ENCODE measurements at regions not wholly inside any gene's neighbourhood (a gene's known extent, or its start where the extent isn't known, plus 50 kb on each side); places are given as distances from the start of the nearest gene placed in this dataset.

DNA sequence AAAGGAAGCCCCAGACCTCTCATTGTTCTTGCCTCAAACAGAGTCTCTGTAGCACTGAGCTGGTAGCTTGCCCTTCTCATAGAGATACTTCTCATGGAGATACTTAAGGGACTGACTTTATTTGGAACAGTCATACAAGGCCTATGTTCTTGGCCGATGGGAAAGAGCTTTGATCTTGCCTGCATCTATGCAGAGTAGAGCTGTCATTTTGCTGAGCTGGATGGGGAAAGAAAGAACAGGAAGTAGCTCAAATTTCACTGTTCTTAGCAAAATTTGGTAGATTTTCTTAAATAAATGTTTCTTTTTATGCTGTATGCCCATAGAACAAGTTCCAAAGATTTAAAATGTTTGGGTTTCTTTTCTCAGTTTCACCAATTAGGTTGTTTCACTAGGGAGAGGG lies 119.3 kb upstream of the SEC61G start:
- TF ChIP-seq EGR1 (IDR thresholded peaks at IDR 0.05) (no peak), TCF12 (IDR thresholded peaks at IDR 0.05; ENCODE audit: low read depth) (no peak), EP300 (IDR thresholded peaks at IDR 0.05; ENCODE audit: borderline replicate concordance) (no peak), CREB1 (IDR thresholded peaks at IDR 0.05; ENCODE audit: low read depth) (no peak), FOXM1 (IDR thresholded peaks at IDR 0.05; ENCODE audit: borderline replicate concordance, low read depth) (no peak)

DNA sequence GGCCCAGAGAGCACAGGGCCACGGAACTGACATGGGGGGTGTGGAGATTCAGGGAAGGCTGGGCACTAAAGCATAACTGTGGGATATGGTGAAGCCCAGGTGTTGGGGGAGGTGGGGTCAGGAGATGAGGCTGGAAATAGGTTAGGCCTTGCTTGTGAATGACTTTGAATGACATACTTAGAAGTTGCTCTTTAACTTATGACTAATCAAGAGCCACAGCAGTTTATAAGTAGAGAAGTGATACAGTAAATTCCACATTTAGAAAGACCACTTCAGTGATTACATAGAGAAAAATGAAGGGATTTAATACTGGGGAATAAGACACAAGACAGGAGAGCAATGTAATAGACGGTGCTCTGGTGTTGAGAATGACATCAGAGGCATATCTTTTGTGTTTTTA lies 120.8 kb upstream of the SEC61G start:
- TF ChIP-seq, protein P1, sequence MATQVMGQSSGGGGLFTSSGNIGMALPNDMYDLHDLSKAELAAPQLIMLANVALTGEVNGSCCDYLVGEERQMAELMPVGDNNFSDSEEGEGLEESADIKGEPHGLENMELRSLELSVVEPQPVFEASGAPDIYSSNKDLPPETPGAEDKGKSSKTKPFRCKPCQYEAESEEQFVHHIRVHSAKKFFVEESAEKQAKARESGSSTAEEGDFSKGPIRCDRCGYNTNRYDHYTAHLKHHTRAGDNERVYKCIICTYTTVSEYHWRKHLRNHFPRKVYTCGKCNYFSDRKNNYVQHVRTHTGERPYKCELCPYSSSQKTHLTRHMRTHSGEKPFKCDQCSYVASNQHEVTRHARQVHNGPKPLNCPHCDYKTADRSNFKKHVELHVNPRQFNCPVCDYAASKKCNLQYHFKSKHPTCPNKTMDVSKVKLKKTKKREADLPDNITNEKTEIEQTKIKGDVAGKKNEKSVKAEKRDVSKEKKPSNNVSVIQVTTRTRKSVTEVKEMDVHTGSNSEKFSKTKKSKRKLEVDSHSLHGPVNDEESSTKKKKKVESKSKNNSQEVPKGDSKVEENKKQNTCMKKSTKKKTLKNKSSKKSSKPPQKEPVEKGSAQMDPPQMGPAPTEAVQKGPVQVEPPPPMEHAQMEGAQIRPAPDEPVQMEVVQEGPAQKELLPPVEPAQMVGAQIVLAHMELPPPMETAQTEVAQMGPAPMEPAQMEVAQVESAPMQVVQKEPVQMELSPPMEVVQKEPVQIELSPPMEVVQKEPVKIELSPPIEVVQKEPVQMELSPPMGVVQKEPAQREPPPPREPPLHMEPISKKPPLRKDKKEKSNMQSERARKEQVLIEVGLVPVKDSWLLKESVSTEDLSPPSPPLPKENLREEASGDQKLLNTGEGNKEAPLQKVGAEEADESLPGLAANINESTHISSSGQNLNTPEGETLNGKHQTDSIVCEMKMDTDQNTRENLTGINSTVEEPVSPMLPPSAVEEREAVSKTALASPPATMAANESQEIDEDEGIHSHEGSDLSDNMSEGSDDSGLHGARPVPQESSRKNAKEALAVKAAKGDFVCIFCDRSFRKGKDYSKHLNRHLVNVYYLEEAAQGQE (IDR thresholded peaks at IDR 0.05; ENCODE audit: low read depth) = no peak
- TF ChIP-seq TEAD4 (IDR thresholded peaks at IDR 0.05) (no peak), FOXM1 (IDR thresholded peaks at IDR 0.05; ENCODE audit: borderline replicate concordance, low read depth) (no peak), CREB1 (IDR thresholded peaks at IDR 0.05; ENCODE audit: low read depth) (no peak), ZBTB7A (IDR thresholded peaks at IDR 0.05; ENCODE audit: low read depth) (no peak), MAX (IDR thresholded peaks at IDR 0.05) (no peak), YY1 (IDR thresholded peaks at IDR 0.05; ENCODE audit: low read depth) (no peak), RAD21 (IDR thresholded peaks at IDR 0.05; ENCODE audit: low read depth) (no peak), USF1 (IDR thresholded peaks at IDR 0.05) (no peak), CEBPB (IDR thresholded peaks at IDR 0.05) (no peak), TAF1 (IDR thresholded peaks at IDR 0.05; ENCODE audit: low read depth) (no peak), TCF12 (IDR thresholded peaks at IDR 0.05; ENCODE audit: low read depth) (no peak), NFIC (IDR thresholded peaks at IDR 0.05) (no peak), EGR1 (IDR thresholded peaks at IDR 0.05) (no peak), EP300 (IDR thresholded peaks at IDR 0.05; ENCODE audit: borderline replicate concordance) (no peak)

DNA sequence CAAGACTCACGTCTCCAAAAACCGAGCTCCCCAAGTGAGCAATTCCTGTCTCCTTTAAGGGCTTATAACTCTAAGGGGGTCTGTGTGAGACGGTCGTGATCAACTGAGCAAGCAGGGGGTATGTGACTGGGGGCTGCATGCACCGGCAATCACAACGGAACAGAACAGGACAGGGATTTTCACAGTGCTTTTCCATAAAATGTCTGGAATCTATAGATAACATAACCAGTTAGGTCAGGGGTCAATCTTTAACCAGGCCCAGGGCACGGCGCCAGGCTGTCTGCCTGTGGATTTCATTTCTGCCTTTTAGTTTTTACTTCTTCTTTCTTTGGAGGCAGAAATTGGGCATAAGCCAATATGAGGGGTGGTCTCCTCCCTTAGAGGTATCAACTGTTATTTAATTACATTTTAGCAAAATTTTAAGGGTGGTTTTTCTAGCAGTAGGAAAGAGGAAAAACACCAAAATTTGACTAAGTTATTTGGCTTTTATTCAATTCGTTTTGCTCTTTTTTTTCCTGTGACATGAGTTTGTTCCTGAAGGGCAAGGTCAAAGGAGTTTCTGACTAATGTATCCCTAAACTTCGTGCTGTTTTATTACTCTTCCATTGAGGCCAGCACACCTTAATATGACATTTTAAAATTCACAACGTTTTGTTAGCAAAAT lies 121.4 kb upstream of the SEC61G start:
- TF ChIP-seq EGR1 (IDR thresholded peaks at IDR 0.05) (no peak), RAD21 (IDR thresholded peaks at IDR 0.05; ENCODE audit: low read depth) (no peak), TEAD4 (IDR thresholded peaks at IDR 0.05) (no peak), TAF1 (IDR thresholded peaks at IDR 0.05; ENCODE audit: low read depth) (no peak), EP300 (IDR thresholded peaks at IDR 0.05; ENCODE audit: borderline replicate concordance) (no peak), CREB1 (IDR thresholded peaks at IDR 0.05; ENCODE audit: low read depth) (no peak), TCF12 (IDR thresholded peaks at IDR 0.05; ENCODE audit: low read depth) (no peak), USF1 (IDR thresholded peaks at IDR 0.05) (no peak), ZBTB7A (IDR thresholded peaks at IDR 0.05; ENCODE audit: low read depth) (no peak), NFIC (IDR thresholded peaks at IDR 0.05) (no peak), YY1 (IDR thresholded peaks at IDR 0.05; ENCODE audit: low read depth) (no peak), MAX (IDR thresholded peaks at IDR 0.05) (no peak), FOXM1 (IDR thresholded peaks at IDR 0.05; ENCODE audit: borderline replicate concordance, low read depth) (no peak), CEBPB (IDR thresholded peaks at IDR 0.05) (no peak)
- TF ChIP-seq, protein P1 (IDR thresholded peaks at IDR 0.05; ENCODE audit: low read depth) = no peak

DNA sequence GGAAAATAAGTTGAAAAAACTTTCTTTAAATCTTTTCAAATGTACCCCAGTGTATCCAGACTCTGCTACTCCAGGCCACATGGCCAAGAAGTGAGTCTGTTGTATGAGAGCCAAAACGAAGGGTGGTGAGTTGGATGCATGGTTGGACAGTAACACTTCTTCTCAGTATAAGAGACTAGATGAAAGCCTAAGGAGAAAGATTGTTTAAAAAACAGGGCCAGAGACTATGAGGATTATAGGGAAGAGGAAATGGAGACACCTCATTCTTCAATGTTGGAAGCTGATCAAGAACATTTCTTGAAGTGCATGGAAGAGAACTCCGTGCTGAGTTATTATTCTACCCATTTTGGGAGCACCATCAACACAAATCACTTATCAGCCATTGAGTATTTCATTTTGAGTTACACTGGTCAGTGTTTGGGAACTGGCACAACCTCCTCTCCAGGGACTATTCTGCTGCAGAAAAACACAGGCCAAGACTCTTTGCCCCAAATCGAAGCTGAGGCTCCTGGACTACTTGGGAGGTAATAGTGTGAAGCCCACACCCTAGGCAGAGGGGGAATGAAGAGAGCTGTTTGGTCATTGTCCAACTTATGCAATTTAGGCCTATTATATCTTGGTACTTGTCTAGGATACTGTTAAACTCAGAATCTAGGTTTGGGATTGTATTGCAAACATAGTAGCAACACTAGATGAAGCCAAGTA lies 123.0 kb upstream of the SEC61G start:
- no peak for TF ChIP-seq YY1 (IDR thresholded peaks at IDR 0.05; ENCODE audit: low read depth)
- TF ChIP-seq TEAD4 (IDR thresholded peaks at IDR 0.05) = no peak
- TF ChIP-seq MAX (IDR thresholded peaks at IDR 0.05) = no peak
- TF ChIP-seq FOXM1 (IDR thresholded peaks at IDR 0.05; ENCODE audit: borderline replicate concordance, low read depth) = no peak
- TF ChIP-seq NFIC (IDR thresholded peaks at IDR 0.05) = no peak
- no peak for TF ChIP-seq CREB1 (IDR thresholded peaks at IDR 0.05; ENCODE audit: low read depth)
- TF ChIP-seq TAF1 (IDR thresholded peaks at IDR 0.05; ENCODE audit: low read depth) = no peak
- TF ChIP-seq EGR1 (IDR thresholded peaks at IDR 0.05) = no peak

DNA sequence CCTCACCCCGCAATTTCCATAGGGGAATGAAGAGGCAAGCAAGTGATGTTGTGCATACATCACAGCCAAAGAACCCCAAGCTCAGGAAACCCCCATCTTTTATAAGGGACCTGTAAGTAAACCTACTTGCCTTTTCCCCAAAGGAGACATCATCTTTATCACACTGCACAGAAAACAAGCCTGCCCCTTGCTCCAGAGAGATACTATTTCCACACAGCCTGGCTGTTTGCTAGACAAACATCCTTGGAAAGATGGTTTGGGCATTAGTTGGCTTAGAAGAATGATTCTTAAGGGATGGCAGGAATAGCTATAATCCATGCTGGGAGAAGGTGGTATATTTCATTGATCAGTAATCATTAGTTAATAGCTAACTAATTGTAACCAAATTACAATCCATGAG lies 123.7 kb upstream of the SEC61G start:
- no peak for TF ChIP-seq USF1 (IDR thresholded peaks at IDR 0.05)
- TF ChIP-seq, protein P1 (IDR thresholded peaks at IDR 0.05; ENCODE audit: low read depth) = no peak
- no peak for TF ChIP-seq EP300 (IDR thresholded peaks at IDR 0.05; ENCODE audit: borderline replicate concordance)
- no peak for TF ChIP-seq CREB1 (IDR thresholded peaks at IDR 0.05; ENCODE audit: low read depth)
- no peak for TF ChIP-seq YY1 (IDR thresholded peaks at IDR 0.05; ENCODE audit: low read depth)
- no peak for TF ChIP-seq FOXM1 (IDR thresholded peaks at IDR 0.05; ENCODE audit: borderline replicate concordance, low read depth)
- no peak for TF ChIP-seq TAF1 (IDR thresholded peaks at IDR 0.05; ENCODE audit: low read depth)
- TF ChIP-seq NFIC (IDR thresholded peaks at IDR 0.05) = no peak
- no peak for TF ChIP-seq MAX (IDR thresholded peaks at IDR 0.05)
- TF ChIP-seq ZBTB7A (IDR thresholded peaks at IDR 0.05; ENCODE audit: low read depth) = no peak
- no peak for TF ChIP-seq EGR1 (IDR thresholded peaks at IDR 0.05)
- TF ChIP-seq RAD21 (IDR thresholded peaks at IDR 0.05; ENCODE audit: low read depth) = no peak
- TF ChIP-seq CEBPB (IDR thresholded peaks at IDR 0.05) = no peak
- TF ChIP-seq TEAD4 (IDR thresholded peaks at IDR 0.05) = no peak
- no peak for TF ChIP-seq TCF12 (IDR thresholded peaks at IDR 0.05; ENCODE audit: low read depth)
